ENCODE measurements at regions not wholly inside any gene's neighbourhood (a gene's known extent, or its start where the extent isn't known, plus 50 kb on each side); places are given as distances from the start of the nearest gene placed in this dataset.
A peak's percentile ranks its signal among the peaks of the same experiment; 100 is the strongest.

DNA sequence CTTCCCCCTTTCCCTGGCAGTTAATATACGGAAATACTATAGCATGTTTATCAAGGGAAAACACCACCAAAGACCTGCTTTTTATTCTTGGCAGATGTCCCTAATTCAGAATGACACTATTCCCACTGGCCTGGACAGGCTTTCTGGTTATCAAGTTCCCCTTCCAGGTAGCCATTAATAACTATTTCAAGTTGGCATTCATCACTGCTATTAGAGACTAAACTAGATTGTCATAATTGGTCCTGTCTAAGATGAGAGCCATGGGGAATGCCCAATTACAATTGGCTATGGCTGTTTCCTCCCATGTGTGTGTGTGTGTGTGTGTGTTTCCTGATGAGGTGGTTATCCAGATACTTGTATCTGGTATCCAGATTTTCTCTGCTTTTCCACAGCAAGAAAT lies 608.1 kb downstream of the SQOR start:
- DNase-seq (ENCODE audit: low read depth, low spot score), result no peak

DNA sequence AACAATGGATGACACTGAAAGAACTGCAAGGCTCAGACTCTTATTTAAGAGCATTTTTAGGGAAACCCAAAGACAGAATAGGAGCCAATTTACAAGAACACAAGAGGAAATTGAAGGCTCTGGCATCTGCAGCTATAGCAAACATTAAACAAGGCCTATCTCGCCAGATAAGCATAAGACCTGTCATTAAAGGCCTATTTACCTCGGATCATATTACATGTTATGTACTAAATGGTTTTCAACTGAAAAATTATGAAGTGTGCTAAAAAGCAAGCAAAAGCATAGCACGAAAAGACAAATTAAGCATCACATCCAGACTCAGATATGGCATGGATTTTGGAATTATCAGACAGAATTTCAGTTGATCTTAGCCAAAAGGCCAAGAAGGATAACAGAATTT lies 617.1 kb downstream of the SQOR start:
- no peak for DNase-seq (ENCODE audit: low read depth, low spot score)

DNA sequence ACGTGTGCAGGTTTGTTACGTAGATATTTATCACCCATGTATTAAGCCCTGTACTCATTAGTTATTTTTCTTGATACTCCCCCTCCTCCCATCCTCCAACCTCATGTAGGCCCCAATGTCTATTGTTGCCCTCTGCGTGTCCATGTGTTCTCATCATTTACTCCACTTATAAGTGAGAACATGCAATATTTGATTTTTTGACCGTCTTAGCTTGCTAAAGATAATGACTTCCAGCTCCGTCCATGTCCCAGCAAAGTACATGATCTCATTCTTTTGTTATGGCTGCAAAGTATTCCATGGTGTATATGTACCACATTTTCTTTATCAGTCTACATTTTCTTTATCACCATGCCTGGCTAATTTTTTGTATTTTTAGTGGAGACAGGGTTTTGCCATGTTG lies 623.2 kb downstream of the SQOR start:
- no peak for DNase-seq (ENCODE audit: low read depth, low spot score)

DNA sequence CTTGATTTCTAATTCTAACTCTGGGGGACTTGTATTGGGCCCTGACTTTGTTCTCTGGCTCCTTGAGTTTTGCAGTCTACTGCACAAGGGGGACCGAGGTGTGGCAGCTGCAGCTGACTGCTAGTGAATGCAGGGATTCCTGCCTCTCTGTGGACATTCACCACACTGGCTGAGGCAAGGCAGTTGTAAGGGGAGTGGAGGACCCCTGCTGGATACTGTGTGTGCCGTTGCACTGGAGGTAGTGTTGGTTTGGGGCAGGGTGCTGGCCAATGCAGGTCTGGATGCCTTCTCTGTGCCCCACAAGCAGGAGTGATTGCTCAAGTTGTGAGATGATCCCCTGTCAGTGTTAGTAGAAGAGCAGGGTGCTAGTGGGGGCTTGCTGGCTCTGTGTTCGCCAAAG lies 626.1 kb downstream of the SQOR start:
- peak; percentile 14 for DNase-seq (ENCODE audit: low read depth, low spot score)

DNA sequence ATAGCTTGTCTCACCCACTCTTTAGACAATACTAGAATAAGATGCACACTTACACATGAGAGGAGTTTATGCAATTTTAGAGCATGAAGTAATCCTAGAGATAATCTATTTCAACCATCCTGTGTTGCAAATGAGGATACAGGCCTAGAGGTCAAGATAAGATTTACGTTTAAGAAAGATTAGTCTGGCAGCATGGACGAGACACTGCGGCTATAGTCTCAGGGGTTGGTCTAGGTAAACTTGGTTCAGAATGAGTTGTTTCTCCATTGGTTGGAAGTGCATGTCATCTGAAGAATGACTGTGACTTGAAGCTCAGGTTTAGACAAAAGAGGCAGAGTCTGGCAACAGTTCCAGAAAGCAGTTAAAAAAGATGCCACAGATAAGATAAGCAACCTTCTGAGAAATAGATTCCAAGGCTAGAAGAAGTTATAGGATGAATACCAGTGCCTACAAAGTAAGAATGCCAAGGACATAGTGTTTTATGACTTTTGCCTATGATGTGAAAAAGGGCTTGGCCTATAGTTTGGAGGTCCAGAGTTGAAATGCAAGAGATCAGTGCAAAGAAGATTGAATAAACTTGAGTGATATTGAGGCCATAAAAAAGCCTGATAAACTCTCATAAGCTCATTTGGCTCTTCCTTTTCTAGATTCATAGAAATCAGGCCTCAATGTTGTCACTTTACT lies 631.0 kb downstream of the SQOR start:
- DNase-seq (ENCODE audit: low read depth, low spot score), result no peak

DNA sequence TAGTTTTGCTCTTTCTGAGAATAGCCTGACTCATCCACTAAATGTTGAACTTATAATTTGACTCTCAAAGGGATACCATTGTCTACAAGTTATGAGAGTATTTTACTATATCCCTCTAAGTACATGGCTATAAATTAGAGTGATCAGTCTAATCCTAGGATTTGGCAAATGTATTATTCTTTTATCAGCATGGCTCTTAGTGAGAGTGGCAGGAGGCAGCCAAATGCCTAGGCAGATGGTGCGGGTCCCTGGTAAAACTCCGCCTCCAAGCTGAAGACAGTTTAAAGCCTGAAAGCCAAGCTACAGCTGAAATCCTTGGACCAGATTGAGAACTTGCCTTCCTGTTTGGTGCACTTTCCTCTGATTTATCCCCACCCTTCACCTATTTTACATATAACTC lies 631.8 kb downstream of the SQOR start:
- DNase-seq (ENCODE audit: low read depth, low spot score), result no peak

DNA sequence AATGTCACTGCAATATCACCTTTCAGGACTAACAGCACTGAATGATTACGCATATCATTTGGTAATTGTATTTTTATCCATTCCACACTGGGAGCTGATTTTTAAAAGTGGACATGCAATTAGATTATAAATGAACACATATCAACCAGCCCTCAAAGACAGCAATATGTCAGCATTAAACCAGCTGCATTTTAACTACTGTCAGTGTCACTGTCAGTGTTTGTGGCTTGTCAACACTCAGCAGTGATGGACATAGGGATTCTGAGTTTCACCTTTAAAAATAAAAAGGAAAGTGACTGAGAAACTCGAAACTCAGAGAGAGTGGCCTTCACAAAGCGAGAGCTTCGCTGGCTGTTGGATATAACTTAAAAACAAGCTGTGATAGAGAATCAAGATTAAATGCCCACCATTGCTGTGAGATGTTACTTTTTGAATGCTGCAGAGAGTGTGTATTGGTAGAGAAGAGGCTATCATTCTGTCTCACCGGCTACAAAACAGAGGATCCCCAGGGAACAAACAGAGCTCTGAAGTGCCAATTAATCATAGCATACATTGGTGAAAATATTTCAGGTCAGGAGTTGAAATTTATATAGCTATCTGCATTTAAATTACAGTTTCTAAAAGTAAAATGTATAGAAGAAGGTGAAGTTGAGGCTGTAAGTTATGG lies 635.8 kb downstream of the SQOR start:
- DNase-seq (ENCODE audit: low read depth, low spot score), result no peak

DNA sequence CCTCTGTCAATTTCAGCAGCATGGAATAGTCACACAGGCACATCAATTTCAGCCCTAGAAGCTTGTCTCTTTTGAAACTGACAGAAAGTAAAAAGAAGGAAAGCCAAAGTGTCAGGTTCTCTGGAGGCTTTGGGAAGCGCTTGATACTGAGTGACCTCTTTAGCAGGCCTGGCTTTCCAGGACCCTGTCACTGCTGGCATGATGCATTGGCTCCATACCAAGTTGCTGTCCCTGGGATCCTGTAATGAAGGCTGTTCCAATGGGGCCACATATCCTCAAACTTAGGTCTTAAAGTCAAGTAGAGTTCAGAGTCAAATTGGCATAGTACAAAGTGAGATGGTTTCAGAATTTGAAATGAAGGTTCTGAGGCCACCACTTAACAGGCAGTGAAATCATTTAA lies 640.9 kb downstream of the SQOR start:
- no peak for DNase-seq (ENCODE audit: low read depth, low spot score)

DNA sequence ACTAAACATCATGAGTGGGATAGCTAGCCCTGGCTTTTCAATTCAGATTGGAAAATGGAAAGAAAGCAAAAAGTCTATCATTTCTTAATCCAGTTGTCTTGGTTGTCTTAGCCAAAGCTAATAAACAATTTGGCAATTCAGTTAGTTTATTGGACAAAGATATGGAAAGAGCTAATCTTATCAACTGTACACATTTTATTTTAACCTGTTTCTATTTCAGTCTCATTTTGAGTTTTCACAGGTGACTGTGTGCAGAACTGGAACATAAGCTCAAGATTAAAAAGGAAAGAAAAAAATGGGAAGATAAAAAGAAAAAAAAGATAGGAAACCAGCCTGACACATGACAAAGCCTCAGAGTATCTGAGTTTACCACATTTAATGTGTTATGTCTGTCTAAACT lies 642.6 kb downstream of the SQOR start:
- no peak for DNase-seq (ENCODE audit: low read depth, low spot score)

DNA sequence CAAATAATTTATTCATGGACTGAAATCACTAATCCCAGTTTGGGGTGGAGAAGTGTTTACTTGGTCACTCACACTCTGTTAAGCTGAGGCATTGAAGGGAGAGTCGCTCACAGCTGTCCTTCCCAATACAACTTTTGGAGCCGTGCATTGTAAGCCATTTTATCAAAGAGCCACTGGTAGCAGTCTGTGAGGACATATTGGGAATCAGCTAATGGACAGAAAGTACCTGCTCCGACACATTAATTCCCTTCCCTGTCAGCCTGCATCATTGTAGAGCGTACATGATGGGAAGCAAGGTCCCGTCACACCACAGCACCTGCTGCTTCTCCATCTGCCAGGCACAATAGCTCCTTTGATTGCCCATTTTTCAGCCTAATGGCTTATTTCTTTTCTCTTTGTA lies 643.2 kb downstream of the SQOR start:
- no peak for DNase-seq (ENCODE audit: low read depth, low spot score)

DNA sequence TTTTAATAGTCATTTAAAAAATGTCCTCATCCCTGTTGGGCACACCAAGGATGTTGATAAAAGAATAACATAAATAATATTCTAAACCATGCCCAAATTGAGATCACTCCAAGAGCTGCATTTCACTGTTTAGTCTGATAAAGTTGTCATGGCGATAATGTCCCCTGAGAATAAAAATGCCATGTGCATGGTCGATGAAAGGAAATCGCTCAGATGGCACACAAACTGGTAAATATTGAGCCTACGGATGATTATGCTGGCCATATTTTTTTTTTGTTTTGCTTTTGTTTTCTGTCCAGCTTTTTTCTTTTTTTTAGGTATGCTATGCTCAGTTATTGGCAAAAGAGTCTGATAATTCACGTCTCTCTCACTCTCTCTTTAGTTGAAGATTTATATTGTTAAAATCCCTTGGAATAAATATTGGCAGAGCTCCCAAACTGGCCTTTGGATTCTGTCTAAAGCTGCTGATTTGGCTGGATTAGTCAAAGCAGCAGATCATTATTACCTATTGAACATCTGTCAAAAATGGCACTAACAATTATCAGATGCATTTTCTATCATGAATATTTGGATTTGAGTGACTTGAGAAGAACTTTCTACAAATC lies 643.8 kb downstream of the SQOR start:
- DNase-seq (ENCODE audit: low read depth, low spot score), result no peak

DNA sequence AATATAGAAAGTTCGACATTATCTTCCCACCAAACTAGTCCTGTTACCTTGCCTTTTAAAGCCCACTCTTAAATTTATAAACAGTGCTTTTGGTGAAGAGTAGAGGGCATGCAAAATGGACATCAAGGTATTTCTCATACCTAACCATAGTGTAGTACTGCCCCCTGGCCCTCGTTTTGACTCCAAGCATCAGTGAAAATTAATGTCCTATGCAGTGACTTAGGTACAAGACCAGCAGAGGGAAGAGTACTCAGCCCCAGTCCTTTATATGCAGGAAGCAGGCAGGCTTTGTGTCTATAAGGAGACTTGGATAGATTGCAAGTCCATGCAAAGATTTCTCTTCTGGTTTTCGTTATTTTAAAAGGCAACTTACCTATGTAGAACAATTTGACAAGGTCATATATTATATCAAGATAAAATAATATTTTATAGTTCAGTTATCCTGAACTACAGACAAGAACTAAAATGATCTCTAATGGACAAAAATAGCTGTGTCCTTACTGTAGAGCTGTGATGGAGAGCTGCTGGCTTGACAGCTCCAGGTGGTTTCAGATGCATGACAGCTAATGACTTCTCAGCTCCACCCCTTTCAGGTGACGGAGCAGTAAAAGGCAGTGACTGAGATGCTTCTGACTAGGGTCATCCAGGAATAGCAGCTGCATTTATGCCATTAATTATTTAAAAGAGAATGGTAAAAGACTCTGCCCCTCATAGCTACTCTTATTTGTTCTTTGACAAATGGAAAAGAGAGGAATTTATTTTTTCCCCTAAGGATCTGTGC lies 646.1 kb downstream of the SQOR start:
- no peak for DNase-seq (ENCODE audit: low read depth, low spot score)

DNA sequence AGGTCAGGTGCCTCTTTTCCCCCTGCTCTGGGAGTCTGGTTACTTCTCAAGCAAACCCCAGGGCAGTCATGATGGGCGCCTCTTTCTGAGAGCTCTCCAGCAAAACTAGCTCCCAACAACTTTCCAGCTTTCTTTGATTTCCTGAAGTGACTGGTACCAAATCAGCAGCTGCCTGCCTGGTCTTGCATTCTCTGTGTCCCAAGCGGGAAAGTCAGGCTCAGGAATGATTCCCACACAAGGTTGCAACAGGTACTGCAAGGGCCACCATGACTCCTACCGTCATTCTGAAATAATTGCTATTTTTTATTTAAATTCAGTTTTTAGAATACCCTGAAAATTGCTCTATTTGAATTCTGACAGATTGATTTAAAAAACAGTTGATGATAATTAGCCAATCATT lies 658.7 kb downstream of the SQOR start:
- no peak for DNase-seq (ENCODE audit: low read depth, low spot score)

DNA sequence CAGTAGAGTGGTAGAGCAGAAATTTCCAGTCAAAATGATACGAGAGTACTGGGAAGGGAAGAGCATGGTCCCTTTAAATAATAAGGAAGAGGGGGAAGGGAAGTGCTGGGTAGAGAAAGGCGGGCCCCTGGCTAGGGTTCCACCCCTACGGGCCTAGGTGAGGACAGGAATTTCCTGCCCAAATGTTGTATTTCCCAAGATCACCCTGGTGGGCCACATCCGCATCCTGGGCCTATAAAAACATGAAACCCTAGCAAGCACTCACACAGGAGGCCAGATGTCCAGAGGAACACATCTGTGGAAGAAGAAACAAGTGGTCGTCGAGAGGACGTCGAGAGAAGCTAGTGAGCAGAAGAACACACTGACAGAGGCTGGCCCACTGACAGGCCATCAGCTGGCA lies 661.2 kb downstream of the SQOR start:
- no peak for DNase-seq (ENCODE audit: low read depth, low spot score)

DNA sequence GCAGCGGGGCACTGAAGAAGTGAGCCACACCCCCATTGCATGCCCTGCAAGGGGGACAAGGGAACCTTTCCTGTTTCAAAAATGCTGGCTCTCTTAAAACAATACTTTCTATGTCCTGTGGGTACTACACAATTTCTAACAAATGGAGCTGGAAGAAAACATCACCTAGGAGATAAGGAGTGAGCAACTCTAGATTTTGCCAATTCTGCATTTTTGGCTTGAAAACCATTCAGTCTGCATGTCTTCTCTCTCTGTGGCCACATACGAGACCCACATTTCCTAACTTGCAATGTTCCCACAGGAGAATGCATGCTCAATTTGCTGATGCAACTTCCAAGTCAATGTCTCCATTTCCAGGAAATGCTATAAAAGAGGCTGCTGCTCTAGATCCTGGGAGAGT lies 662.0 kb downstream of the SQOR start:
- DNase-seq (ENCODE audit: low read depth, low spot score), result no peak

DNA sequence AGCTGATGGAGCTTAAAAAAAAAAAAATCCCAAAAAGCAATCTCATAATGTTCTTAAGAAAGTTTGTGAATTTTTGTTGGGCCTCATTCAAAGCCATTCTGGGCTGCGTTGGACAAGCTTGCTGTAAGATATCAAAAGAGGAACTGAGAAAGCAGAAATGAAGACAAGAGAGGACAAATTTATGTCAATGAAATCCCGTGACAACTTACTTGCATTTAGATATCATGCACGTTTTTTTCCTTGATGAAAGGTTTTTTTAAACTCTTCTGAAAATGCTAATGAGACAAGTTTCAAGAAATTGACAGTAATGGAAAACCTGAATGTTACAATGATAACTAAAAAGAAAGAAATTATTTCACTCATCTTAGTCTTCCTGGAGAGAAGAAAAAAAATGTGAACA lies 662.9 kb downstream of the SQOR start:
- no peak for DNase-seq (ENCODE audit: low read depth, low spot score)

DNA sequence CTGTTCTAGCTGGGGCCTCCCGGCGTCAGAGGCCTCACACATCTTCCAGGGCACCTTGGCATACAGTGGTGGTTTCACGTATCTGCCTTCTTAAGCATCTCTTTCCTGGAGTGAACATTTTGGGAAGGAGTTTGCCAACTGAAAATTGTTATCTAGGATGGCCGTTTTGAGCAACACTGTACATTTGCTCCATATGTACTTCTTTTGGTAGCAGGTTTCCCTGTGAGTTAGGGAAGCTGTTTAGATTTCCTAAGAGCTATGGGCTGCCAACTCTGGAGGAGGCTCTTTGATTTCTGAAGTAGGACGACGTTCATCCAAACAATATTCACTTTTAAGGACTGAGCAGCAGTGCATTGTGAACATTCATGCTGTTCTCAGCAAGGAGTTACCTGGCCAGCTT lies 665.9 kb downstream of the SQOR start:
- DNase-seq (ENCODE audit: low read depth, low spot score), result no peak

DNA sequence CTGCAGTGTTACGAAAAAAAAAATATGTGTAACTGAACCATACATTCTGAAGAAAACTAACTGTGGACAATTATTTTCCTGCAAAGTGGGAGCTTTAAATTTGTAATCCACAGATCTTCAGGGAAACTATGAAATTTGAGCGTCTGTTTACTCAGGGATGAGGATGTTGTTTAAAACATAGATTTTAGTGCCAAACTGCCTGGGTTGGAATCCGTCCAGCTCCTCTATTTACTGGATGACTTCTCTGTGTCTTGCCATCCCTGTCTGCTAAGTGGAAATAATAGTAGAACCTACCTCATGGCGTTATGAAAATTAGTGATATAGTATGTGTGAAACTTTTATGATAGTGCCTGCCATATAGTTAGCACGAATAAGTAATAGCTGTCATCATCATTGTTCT lies 666.5 kb downstream of the SQOR start:
- no peak for DNase-seq (ENCODE audit: low read depth, low spot score)

DNA sequence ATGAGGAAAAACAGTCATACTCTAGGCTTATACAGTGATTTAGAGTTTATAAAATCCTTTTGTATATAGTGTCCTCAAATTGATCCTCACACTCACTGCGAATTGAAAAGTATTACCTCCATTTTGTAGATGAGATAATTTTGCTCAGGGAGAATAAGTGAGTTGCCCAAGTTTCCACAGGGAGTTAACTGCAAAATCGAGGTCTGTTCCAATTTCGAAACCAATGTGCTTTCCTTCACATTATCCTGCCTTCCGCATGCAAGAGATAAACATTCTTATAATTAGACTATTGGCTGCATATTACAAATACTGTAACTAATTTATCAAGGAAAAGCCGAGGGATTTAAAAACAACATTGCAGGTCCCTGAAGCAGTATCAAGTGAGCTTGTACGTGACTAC lies 667.0 kb downstream of the SQOR start:
- DNase-seq (ENCODE audit: low read depth, low spot score), result no peak

DNA sequence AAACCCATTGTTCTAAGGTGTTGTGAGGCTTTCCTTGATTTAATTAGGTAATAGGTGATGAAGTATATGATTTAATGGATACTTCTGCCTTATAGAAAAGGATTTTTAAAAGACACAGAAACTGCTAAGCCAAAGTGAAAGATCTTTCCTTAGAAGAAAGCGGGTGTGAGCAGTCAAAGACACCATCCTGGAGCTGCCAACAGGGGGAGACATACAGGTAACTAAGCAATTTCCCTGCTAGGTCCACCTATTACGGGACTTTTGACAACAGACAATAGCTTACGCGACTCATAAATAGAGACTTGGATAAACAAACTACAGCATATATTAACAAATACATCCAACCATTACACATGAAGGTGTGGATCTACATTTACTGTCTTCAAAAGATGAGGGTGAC lies 669.5 kb downstream of the SQOR start:
- DNase-seq (ENCODE audit: low read depth, low spot score), result peak; percentile 19

DNA sequence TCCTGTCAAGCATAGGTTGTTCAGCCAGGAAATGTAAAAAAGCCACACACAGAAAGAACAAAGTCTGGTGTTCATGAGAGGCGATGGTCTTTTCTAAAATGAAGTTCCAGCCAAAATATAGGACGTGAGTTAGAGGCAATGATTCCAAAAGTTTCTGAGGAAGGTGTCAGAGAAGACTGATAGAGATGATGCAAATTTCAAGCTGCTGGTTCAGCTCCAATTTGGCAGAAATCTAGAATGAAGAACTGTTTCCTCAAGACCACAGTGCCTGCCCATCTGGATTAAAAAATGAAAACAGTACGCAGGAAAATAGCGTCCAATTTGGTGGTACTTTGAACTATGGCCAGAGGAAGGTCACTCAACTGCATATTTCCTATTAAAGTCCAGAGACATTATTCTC lies 672.9 kb downstream of the SQOR start:
- no peak for DNase-seq (ENCODE audit: low read depth, low spot score)

DNA sequence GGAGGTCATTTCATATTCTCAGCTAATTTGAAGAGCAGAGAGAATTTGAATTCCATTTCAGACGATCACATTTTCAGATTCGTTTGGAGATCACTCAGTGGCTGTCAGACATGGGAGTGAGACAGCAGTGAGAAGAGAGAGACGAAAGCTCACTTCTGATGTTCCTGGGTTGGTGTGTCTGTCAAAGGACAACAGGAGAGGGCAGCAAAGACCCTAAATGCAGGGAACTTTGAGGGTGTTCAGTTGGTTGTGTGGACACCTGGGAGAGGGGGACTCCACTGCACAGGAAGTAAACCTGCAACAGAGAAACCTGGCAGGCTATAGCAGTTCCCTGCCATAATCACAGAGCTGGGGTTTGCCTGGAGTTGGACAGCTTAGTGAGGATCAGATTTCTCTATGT lies 675.1 kb downstream of the SQOR start:
- DNase-seq (ENCODE audit: low read depth, low spot score), result no peak

All from ELF-1 (cell line).